NT2/D1 (cell line): ENCODE measurements at regions not wholly inside any gene's neighbourhood (a gene's known extent, or its start where the extent isn't known, plus 50 kb on each side); places are given as distances from the start of the nearest gene placed in this dataset.

Experiments
- DNase-seq: peaks from one replicate; pipeline ENCODE4 v3.0.0-alpha.2; 2011; ENCODE audit warnings: low read depth, low spot score
- H3K27me3 ChIP-seq: 2 replicates; pipeline ENCODE4 v1.6.0; 2011; ENCODE audit warnings: mild to moderate bottlenecking; ENCODE audit not compliant: insufficient read length, insufficient read depth
- H3K36me3 ChIP-seq: 2 replicates; pipeline ENCODE4 v1.6.1; 2011; ENCODE audit warnings: mild to moderate bottlenecking, low read length, mixed read lengths; ENCODE audit not compliant: insufficient read depth, insufficient read length
- H3K4me1 ChIP-seq: 2 replicates; pipeline ENCODE4 v1.5.1; 2011; ENCODE audit not compliant: insufficient read depth, insufficient read length
- H3K4me3 ChIP-seq: 2 replicates; pipeline ENCODE4 v1.5.1; 2011; ENCODE audit warnings: low read depth; ENCODE audit not compliant: insufficient read length
- H3K9ac ChIP-seq: 2 replicates; pipeline ENCODE4 v1.6.0; 2011; ENCODE audit warnings: low read depth; ENCODE audit not compliant: insufficient read length
- H3K9me3 ChIP-seq: 2 replicates; pipeline ENCODE4 v1.5.1; 2011; ENCODE audit warnings: mild to moderate bottlenecking, low read length; ENCODE audit not compliant: insufficient read depth
- SUZ12 ChIP-seq: IDR thresholded peaks from 2 replicates; pipeline ENCODE4 v1.6.1; 2011; ENCODE audit not compliant: insufficient read length, insufficient read depth; ENCODE audit errors: extremely low read depth
- YY1 ChIP-seq: IDR thresholded peaks from 2 replicates; pipeline ENCODE4 v1.6.1; 2011; ENCODE audit not compliant: insufficient read length, insufficient read depth
- ZNF274 ChIP-seq: IDR thresholded peaks from 2 replicates; pipeline ENCODE4 v1.6.1; 2011; ENCODE audit warnings: mild to moderate bottlenecking, low read depth, low read length

DNA sequence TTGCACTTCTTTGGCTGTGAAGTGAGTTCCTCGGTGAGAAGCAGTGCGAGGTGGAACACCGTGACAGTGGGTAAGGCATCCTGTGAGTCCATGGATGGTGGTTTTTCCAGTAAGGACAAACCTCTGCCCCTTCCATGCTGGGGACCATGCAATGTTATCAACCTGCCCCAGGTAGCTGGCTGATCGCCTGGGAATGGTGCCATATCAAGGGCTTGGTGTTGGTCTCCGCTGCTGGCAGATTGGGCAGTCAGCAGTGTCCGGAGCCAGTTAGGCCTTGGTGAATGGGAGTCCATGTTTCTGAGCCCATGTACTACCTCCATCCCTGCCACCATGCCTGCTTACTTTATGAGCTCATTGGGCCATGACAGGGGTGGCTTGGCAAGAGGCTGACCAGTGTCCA, 114.7 kb upstream of the C14orf180 start:
- Histone ChIP-seq H3K9me3 (no peaks in the 10 kb centered on the region), H3K36me3 (no peaks in the 10 kb centered on the region), H3K27me3 (peaks cover 36% of the 10 kb centered on the region), H3K9ac (no peak overlapping the region), H3K4me1 (no peaks in the 10 kb centered on the region), H3K4me3 (no peak overlapping the region)
- TF ChIP-seq ZNF274 (no peak), SUZ12 (no peak), YY1 (no peak)
- no peak for DNase-seq

- Histone ChIP-seq H3K4me3 (no peak overlapping the region), H3K9ac (no peak overlapping the region), H3K9me3 (no peaks in the 10 kb centered on the region), H3K36me3 (no peaks in the 10 kb centered on the region), H3K4me1 (no peaks in the 10 kb centered on the region), H3K27me3 (peaks cover 36% of the 10 kb centered on the region)
- no peak for DNase-seq
- TF ChIP-seq ZNF274 = no peak
- no peak for TF ChIP-seq SUZ12
- TF ChIP-seq YY1 = no peak
Observed at GRCh38 chr14:104465482-104466390, 113.8 kb upstream of the C14orf180 start.

DNA sequence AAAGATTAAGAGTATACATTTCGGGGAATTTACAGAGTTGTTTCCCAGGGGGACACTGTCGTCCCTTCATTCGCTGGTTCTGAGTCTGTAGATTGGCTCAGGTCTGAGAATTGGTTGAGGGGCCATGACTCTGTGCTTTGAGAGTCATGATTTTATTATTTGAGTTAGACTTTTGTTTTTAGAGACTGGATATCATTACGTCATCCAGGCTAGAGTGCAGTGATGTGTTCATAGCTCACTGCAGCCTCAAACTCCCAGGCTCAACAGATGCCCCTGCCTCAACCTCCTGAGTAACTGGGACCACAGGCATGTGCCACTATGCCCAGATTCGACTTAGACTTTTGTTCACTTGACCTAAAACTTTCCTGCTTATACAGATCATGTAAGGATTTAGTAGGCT, 112.3 kb upstream of the C14orf180 start:
- no peaks in the 10 kb centered on the region for H3K36me3 ChIP-seq
- no peaks in the 10 kb centered on the region for H3K4me1 ChIP-seq
- TF ChIP-seq ZNF274 (no peak), SUZ12 (no peak), YY1 (no peak)
- no peaks in the 10 kb centered on the region for H3K9me3 ChIP-seq
- no peak overlapping the region for H3K9ac ChIP-seq
- H3K27me3 ChIP-seq = peaks cover 29% of the 10 kb centered on the region
- no peak overlapping the region for H3K4me3 ChIP-seq
- DNase-seq = no peak

- Histone ChIP-seq H3K4me1 (no peaks in the 10 kb centered on the region), H3K9me3 (no peaks in the 10 kb centered on the region), H3K9ac (no peak overlapping the region), H3K36me3 (no peaks in the 10 kb centered on the region), H3K4me3 (no peak overlapping the region), H3K27me3 (peaks cover 25% of the 10 kb centered on the region)
- no peak for DNase-seq
- TF ChIP-seq ZNF274 = no peak
- TF ChIP-seq YY1 = no peak
- TF ChIP-seq SUZ12 = no peak
Observed at GRCh38 chr14:104467641-104468040, 111.9 kb upstream of the C14orf180 start.

DNA sequence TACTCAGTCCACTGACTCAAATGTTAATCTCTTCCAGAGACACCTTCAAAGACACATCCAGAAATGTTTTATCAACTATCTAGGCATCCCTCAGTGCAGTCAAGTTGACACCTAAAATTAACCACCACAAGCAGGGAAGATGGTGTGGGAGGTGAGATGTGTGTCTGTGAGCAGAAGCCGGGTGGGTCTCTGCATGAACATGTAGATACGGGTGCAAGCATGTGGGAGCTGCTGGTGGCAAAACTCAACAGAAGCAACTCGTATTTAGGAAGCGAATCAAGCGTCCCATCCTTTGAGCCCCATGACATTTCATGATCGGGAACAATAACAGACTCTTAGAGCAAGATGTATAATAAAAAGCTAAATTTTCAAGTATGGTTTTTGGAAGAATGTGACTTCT, 110.0 kb upstream of the C14orf180 start:
- no peak for TF ChIP-seq ZNF274
- no peak for TF ChIP-seq SUZ12
- no peak for TF ChIP-seq YY1
- peaks cover 10% of the 10 kb centered on the region for H3K27me3 ChIP-seq
- no peaks in the 10 kb centered on the region for H3K4me1 ChIP-seq
- H3K36me3 ChIP-seq = no peaks in the 10 kb centered on the region
- H3K9me3 ChIP-seq = no peaks in the 10 kb centered on the region
- H3K4me3 ChIP-seq = no peak overlapping the region
- DNase-seq = no peak
- no peak overlapping the region for H3K9ac ChIP-seq

DNA sequence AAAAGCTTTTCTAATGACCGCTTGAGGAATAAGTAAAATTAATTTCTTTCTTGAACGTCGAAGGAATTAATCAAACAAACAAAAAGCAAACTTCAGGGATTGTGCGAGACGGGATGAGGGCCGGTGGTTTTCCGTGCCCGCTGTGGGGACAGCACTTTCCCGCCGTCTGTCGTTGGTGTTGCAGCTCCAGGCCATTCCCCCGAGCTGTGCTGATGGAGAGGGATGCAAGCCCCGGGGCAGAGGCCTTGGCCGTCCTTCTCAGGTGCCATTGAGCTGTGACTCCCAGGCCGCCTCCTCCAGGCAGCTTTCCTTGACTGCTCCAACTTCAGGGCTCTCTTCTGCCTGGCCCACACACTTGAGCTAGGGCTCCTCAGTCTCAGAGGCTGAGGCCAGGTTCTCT, 109.0 kb upstream of the C14orf180 start:
- Histone ChIP-seq H3K27me3 (peaks cover 1% of the 10 kb centered on the region), H3K9me3 (no peaks in the 10 kb centered on the region), H3K4me1 (no peaks in the 10 kb centered on the region), H3K4me3 (no peak overlapping the region), H3K9ac (no peak overlapping the region), H3K36me3 (no peaks in the 10 kb centered on the region)
- TF ChIP-seq ZNF274 = no peak
- TF ChIP-seq SUZ12 = no peak
- no peak for TF ChIP-seq YY1
- DNase-seq = no peak

DNA sequence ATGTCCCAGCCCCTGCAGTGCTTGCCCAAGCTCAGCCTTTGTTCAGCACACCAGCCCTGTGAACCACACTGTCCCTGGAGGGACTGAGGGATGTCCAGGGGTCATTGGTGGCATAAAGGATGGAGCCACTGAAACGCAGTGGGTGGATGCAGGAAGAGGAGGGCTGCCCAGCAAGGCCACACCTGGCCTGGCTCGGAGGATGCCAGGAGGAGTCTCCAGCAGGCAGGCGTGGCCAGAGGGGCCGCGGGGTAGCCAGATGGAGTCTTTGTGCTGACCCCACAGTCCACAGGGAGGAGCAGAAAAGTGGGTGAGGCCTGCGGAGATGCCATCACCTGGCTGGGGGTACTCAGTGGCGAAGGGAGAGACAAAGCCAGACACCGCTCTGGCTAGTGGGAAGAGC, 108.5 kb upstream of the C14orf180 start:
- DNase-seq = no peak
- TF ChIP-seq ZNF274 = no peak
- no peak for TF ChIP-seq YY1
- no peak for TF ChIP-seq SUZ12
- Histone ChIP-seq H3K9ac (no peak overlapping the region), H3K4me1 (no peaks in the 10 kb centered on the region), H3K27me3 (no peaks in the 10 kb centered on the region), H3K36me3 (no peaks in the 10 kb centered on the region), H3K9me3 (no peaks in the 10 kb centered on the region), H3K4me3 (no peak overlapping the region)
